Colon (tissue), 2 donors: ENCODE measurements at regions not wholly inside any gene's neighbourhood (a gene's known extent, or its start where the extent isn't known, plus 50 kb on each side); places are given as distances from the start of the nearest gene placed in this dataset.
"Not testable (repeated sequence)": the region's sequence is repeated elsewhere in the genome, so short reads cannot be mapped to it uniquely, and the experiment has no call there.

Experiments used
- FAIRE-seq: peaks from 2 replicates; lab custom pipeline; 2012; peaks lifted over from hg19 to GRCh38; lab: Jason Lieb, UNC
- donor health status: control.
- donor health status: control.

- no peak for FAIRE-seq
Observed at GRCh38 chr9:33695299-33695698, 100.1 kb upstream of the PRSS3 start.

DNA sequence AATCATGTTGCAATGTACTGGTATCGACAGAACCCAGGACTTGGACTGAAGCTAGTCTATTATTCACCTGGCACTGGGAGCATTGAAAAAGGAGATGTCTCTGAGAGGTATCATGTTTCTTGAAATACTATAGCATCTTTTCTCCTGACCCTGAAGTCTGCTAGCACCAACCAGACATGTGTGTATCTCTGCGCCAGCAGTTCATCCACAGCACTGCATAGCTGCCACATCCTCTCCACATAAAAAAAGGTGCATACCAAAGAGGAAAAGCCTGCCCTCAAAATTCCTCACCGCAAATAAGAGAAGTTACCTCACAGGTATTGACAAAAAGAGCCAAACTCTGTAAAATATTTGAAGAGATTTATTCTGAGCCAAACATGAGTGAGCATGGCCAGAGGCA lies 99.5 kb upstream of the PRSS3 start:
- no peak for FAIRE-seq

GRCh38 chr9:33697171-33697570 lies 98.2 kb upstream of the PRSS3 start:
- FAIRE-seq: no peak

- FAIRE-seq: no peak
Observed at GRCh38 chr9:33698267-33698666, 97.1 kb upstream of the PRSS3 start.

DNA sequence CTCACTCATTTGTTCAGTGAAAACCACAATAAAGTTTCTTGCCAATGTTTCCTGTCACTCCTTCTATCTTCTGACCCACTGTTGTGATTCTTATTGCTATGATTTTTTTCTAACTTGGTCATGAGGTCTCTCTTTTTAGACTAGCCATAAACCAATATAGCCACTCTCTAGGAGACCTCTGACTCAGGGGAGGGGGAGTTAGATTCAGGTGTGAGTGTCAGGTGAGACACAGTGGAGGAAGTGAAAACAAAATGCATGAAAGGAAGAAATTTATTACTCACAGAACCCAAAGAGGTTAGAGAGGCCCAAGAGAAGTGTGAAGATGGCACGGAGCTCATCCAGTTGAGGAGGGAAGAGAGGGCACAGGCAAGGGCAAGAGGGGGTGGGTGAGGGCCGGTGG lies 94.4 kb upstream of the PRSS3 start:
- FAIRE-seq: not testable (repeated sequence)

- FAIRE-seq: no peak
Observed at GRCh38 chr9:33703430-33704102, 91.8 kb upstream of the PRSS3 start.

DNA sequence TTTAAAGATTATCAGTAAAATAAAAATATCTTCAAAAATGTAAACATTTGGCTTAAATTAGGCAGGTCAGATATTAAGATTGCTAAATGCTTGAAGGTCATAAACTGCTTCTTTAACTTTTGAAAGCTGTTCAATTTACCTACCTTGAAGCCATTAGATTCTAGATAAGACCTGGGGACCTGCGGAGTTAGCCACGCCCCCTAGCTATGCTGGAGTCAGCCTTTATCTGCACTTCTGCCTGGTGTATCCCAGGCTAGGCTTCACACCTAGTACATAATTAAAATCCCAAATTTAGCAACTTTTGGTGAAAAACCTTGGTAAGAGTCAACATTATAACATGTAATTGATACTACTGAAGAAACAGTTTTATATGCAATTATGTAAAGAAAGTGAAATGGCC lies 89.9 kb upstream of the PRSS3 start:
- FAIRE-seq: not testable (repeated sequence)

- FAIRE-seq: no peak
Observed at GRCh38 chr9:33708441-33708840, 86.9 kb upstream of the PRSS3 start.

GRCh38 chr9:33709269-33709668 lies 86.1 kb upstream of the PRSS3 start:
- no peak for FAIRE-seq

- FAIRE-seq: not testable (repeated sequence)
Observed at GRCh38 chr9:33711418-33711817, 83.9 kb upstream of the PRSS3 start.

DNA sequence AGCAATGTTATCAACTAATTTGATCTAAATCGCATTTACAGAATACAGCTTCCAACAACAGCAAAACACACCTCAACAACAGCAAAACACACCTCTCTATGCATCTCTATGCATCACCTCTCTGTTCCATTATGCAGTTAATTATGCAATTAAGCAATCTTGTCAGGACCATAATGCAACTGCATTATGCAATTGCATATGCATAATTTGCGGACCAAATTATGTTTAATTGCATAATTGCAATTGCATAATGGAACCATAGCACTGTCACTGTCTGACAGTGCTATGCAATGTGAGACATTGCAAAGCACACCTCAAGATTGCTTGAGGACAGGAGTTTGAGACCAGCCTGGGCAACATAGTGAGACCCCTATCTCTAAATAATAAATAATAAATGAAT lies 80.4 kb upstream of the PRSS3 start:
- no peak for FAIRE-seq

- FAIRE-seq: no peak
Observed at GRCh38 chr9:33718987-33719386, 76.4 kb upstream of the PRSS3 start.

DNA sequence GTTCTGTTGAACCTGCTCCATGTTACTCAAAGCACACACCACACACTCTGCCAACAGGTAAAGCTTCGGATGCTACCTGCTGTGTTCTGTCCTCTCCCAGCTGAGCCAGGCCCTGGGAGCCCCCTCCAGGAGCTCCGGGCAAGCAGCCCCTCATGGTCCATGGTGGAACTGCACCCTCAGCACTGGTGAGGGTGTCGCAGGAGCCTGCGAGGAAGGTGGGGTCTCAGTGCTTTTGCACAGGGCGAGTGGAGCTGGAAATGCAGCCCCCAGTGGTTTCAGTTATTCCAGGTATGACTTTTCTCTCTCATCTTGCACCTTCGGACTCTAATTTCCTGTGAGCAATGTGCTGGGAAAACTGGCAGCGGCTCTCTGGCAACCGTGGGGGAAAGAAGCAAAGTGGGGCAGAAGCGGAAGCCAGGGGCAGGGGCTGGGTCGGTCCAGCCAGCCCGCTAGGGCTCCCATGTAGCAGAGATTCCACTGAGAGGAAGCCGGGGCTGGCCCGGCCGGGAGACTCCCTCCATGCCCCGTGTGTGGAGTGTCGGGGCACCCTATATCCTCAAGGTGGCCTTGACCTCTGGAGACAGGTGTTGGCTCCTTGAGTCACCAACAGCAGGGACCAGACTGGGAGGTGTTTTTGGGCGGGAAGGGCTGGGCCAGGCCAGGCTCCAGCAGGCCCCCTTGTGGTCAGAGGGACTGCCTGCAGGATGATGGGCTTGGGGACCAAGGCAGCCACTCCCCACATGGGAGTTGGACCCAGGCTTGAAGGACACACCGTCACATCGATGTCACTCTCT lies 75.6 kb upstream of the PRSS3 start:
- no peak for FAIRE-seq

- no peak for FAIRE-seq
Observed at GRCh38 chr9:33721674-33722358, 73.5 kb upstream of the PRSS3 start.

GRCh38 chr9:33722359-33722675 lies 73.0 kb upstream of the PRSS3 start:
- no peak for FAIRE-seq

- no peak for FAIRE-seq
Observed at GRCh38 chr9:33728613-33729012, 66.7 kb upstream of the PRSS3 start.

- FAIRE-seq: no peak
Observed at GRCh38 chr9:33731142-33731541, 64.2 kb upstream of the PRSS3 start.

DNA sequence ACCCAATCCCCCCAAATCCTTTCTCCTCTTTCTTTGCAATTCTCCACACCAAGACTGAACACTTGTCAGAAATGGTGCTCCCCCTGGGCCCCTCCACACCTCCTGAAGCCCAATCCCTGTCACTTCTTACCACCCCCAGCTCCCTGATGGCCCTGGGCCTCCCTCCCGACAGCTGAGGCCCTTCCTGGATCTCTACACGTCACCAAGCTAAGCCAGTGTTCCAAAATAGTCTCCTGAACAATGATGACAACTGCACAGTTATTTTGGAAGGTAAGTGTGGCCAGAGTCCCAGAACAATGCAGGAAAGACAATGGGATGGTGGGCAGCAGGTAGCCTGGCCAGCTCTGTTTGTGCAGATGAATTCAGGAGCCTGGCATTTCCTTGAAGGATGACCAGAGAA lies 63.7 kb upstream of the PRSS3 start:
- no peak for FAIRE-seq

DNA sequence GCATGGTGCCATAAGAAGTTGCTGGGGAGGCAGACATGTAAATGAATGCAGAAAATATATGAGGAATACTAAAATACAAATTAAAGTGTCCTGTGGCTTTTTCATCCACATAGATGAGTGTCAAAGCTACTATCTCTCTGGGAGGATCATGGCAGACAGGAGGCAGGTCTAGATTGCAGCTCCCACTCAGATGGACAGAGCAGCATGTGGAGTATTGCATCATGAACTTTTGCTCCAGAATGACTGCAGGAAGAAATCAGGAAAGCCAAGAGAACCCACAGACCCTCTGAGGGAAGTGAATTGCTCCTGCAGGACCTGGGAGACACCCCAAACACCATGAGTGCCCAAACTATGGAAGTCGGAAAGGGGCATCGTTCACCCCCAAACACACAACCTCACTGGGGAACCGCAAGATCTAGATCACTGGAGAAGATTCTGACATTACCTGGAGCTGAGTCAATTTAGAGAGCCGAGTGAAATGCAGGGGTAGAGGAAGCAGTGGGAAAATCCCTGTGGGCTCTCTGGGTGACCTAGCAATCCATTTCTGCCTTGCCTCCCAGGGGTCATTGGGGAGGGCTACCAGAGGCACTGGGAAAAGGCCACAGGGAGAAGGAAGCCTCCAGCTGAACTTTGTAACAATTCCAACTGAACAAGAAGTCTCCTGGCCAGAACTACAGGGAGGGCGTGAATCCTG lies 61.0 kb upstream of the PRSS3 start:
- FAIRE-seq: not testable (repeated sequence)

- not testable (repeated sequence) for FAIRE-seq
Observed at GRCh38 chr9:33734941-33735835, 60.2 kb upstream of the PRSS3 start.

- peak; percentile 43 for FAIRE-seq
Observed at GRCh38 chr9:33737811-33738606, 57.4 kb upstream of the PRSS3 start.
